LNCAP (cell line): ENCODE measurements at regions not wholly inside any gene's neighbourhood (a gene's known extent, or its start where the extent isn't known, plus 50 kb on each side); places are given as distances from the start of the nearest gene placed in this dataset.

Experiments
- CTCF ChIP-seq: fragments of 450-650 bp; IDR thresholded peaks from 2 replicates; pipeline ENCODE4 v1.5.1; 2017; ENCODE audit warnings: mild to moderate bottlenecking

GRCh38 chr6:169988769-169989550 is 237.5 kb downstream of the ERMARD start:
- no peak for TF ChIP-seq CTCF

DNA sequence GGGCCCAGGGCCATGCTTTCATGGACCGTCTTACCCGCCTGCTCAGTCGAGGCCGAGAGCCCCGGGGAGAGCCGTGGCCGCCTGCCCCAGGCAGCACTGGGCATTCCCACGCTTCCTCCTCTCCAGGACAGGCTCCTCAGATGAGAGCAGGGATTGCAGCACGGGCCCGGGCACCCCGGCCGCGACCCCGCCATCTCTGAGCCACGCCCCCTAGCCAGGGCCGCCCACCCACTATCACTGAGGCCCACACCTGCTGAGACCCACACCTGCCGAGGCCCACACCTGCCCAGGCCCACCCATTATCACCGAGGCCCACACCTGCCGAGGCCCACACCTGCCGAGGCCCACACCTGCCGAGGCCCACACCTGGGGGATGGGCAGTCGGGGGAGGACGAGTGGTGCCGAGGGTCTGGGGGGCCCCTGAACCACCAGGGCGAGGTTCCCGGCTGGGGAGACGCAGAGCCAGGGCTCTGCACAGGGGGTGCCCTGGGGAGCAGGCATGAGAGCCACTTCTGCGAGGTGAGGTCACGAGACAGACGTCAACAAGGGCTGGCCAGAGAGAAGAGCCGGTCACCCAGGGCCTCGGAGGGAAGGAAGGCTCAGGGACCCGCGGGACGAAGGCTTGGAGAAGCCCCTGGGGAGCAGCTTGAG is 235.6 kb downstream of the ERMARD start:
- no peak for TF ChIP-seq CTCF

DNA sequence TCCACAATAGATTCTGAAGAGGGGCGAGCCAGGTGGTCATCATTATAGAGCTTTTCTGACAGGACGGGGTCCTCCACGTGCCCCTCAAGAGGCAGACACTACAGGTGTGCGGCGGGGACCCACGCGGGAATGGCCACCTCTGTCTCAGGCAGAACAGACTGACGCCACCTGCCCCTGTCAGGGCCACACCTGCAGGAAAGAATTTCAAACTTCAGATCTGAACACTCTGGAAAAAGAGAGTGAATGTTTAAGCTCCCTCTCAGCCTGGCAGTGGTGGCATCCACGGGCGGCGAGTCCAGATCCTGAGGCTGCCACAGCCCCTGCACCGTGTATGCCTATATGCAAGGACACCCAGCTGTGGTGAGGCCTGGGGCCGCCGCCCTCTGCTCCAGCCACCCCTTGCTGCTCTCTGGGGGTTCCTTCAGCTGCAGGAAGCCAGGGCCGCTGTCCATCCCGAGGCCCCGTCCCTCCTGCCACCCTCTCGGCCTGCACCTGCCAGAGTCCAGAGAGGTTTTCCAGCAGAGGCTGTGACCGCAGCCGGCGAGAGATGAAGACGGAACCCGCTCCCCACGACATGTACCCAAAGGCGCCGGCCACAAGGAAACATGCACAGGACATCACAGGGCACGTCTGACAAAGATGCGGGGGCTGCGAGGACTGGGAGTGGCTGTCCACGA is 234.9 kb downstream of the ERMARD start:
- no peak for TF ChIP-seq CTCF

- TF ChIP-seq CTCF: no peak
Observed at GRCh38 chr6:169985121-169986015, 233.9 kb downstream of the ERMARD start.

GRCh38 chr6:169984181-169985120 is 233.0 kb downstream of the ERMARD start:
- TF ChIP-seq CTCF: no peak

DNA sequence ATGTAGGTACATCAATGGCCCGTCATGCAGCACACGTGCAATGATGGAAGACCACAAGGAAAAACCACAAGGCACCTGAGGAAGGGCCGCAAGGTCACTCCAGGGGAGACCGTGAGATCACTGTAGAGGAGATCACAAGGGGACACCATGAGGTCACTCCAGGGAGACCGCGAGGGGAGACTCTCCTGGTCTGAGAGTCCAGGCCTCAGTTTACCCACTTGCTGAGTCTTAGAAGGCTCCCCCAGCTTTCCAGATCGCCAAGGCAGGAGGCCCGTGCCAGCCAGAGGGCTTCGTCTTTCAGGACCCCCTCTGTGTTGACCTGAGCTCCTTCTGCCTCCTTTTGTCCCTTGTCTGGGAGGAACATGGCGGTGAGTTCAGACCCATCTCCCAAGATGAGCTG is 232.2 kb downstream of the ERMARD start:
- TF ChIP-seq CTCF: no peak
